ENCODE measurements at regions not wholly inside any gene's neighbourhood (a gene's known extent, or its start where the extent isn't known, plus 50 kb on each side); places are given as distances from the start of the nearest gene placed in this dataset.

- TF ChIP-seq HDGF (IDR thresholded peaks at IDR 0.05; ENCODE audit: borderline replicate concordance) (no peak), SUZ12 (IDR thresholded peaks at IDR 0.05) (no peak), SP1 (IDR thresholded peaks at IDR 0.05) (no peak), ZNF384 (IDR thresholded peaks at IDR 0.05) (no peak), L3MBTL2 (conservative IDR thresholded peaks at IDR 0.05) (no peak), FOXM1 (IDR thresholded peaks at IDR 0.05; ENCODE audit: borderline replicate concordance) (no peak), FOXA1 (IDR thresholded peaks at IDR 0.05) (no peak), ARNT (IDR thresholded peaks at IDR 0.05) (no peak)
These were observed 396.7 kb downstream of the THBS2 start for GRCh38 chr6:168856914-168857313.
